DOHH2 (cell line): ENCODE measurements at regions not wholly inside any gene's neighbourhood (a gene's known extent, or its start where the extent isn't known, plus 50 kb on each side); places are given as distances from the start of the nearest gene placed in this dataset.

ENCODE experiments used
- H3F3A ChIP-seq: fragments of 200-600 bp; sonication (generic), shearing (Covaris generic); 2 replicates; pipeline ENCODE4 v1.6.0; 2016; ENCODE audit warnings: antibody characterized with exemption, mild to moderate bottlenecking; ENCODE audit not compliant: control insufficient read depth, insufficient read depth
- H3K27ac ChIP-seq: fragments of 200-600 bp; sonication (generic); 2 replicates; pipeline ENCODE4 v1.5.1; 2014; ENCODE audit warnings: low read depth, mild to moderate bottlenecking, low read length, moderate library complexity
- H3K27me3 ChIP-seq: fragments of 200-600 bp; sonication (generic); 2 replicates; pipeline ENCODE4 v1.6.1; 2014; ENCODE audit warnings: mild to moderate bottlenecking, low read length, mixed read lengths; ENCODE audit not compliant: control insufficient read depth
- H3K36me3 ChIP-seq: fragments of 200-600 bp; sonication (generic); 2 replicates; pipeline ENCODE4 v1.6.1; 2014; ENCODE audit warnings: mild to moderate bottlenecking, low read length, moderate library complexity, mixed read lengths; ENCODE audit not compliant: control insufficient read depth
- H3K4me1 ChIP-seq: fragments of 200-600 bp; sonication (generic); 2 replicates; pipeline ENCODE4 v1.6.1; 2014; ENCODE audit warnings: mild to moderate bottlenecking, low read length, mixed read lengths; ENCODE audit not compliant: control insufficient read depth
- H3K4me2 ChIP-seq: fragments of 200-600 bp; sonication (generic); 2 replicates; pipeline ENCODE4 v1.6.0; 2014; ENCODE audit warnings: mild to moderate bottlenecking, low read length, moderate library complexity
- H3K4me3 ChIP-seq: fragments of 200-600 bp; sonication (generic); 2 replicates; pipeline ENCODE4 v1.5.1; 2014; ENCODE audit warnings: mild to moderate bottlenecking, low read length, mixed read lengths
- H3K79me2 ChIP-seq: fragments of 200-600 bp; sonication (generic); 2 replicates; pipeline ENCODE4 v1.6.1; 2014; ENCODE audit warnings: mild to moderate bottlenecking, low read length, mixed read lengths; ENCODE audit not compliant: control insufficient read depth
- H3K9me2 ChIP-seq: fragments of 200-600 bp; sonication (generic); replicated peaks from 2 replicates; pipeline ENCODE4 v1.6.1; 2014; ENCODE audit warnings: mild to moderate bottlenecking, low read length, mixed read lengths; ENCODE audit not compliant: control insufficient read depth
- H3K9me3 ChIP-seq: fragments of 200-600 bp; sonication (generic); 2 replicates; pipeline ENCODE4 v1.6.1; 2014; ENCODE audit warnings: antibody characterized with exemption, low read length, mixed read lengths; ENCODE audit not compliant: control insufficient read depth, insufficient read depth
- H4K20me1 ChIP-seq: fragments of 200-600 bp; sonication (generic); 2 replicates; pipeline ENCODE4 v1.6.0; 2014; ENCODE audit warnings: low read depth, mild to moderate bottlenecking, antibody characterized with exemption, low read length, moderate library complexity; ENCODE audit not compliant: control insufficient read depth, insufficient read depth
- CTCF ChIP-seq: fragments of 200-600 bp; sonication (generic); IDR thresholded peaks from one replicate; pipeline ENCODE4 v1.5.1; 2014; ENCODE audit warnings: antibody characterized with exemption, mild to moderate bottlenecking, low read depth, low read length; ENCODE audit not compliant: poor library complexity, severe bottlenecking
- EZH2phosphoT487 ChIP-seq: fragments of 200-600 bp; sonication (generic); IDR thresholded peaks from 2 replicates; pipeline ENCODE4 v1.6.1; 2017; ENCODE audit warnings: borderline replicate concordance, mild to moderate bottlenecking, antibody characterized with exemption, low read length, moderate library complexity, mixed read lengths

DNA sequence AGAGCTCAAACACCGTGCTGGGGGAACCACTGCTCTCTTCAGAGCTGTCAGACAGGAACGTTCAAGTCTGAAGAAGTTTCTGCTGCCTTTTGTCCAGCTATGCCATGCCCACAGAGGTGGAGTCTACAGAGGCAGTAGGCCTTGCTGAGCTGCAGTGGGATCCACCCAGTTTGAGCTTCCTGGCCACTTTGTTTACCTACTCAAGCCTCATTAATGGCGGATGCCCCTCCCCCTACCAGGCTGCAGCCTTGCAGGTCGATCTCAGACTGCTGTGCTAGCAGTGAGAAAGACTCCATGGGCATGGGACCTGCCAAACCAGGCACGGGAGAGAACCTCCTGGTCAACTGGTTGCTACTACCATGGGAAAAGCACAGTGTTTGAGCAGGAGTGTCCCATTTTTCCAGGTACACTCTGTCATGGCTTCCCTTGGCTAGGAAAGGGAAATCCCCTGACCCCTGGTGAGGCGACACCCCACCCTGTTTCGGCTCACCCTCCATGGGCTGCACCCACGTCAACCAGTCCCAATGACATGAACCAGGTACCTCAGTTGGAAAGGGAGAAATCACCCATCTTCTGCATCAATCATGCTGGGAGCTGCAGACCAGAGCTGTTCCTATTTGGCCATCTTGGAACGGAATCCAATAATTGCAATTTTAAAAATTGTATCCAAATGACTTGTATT lies 246.9 kb upstream of the ADAMTS16 start:
- Histone ChIP-seq H3K4me3 (no peak overlapping the region), H3K9me3 (no peaks in the 10 kb centered on the region), H3K36me3 (no peaks in the 10 kb centered on the region), H4K20me1 (no peaks in the 10 kb centered on the region), H3F3A (no peaks in the 10 kb centered on the region), H3K79me2 (no peaks in the 10 kb centered on the region), H3K4me2 (no peak overlapping the region), H3K27ac (no peak overlapping the region), H3K9me2 (no peaks in the 10 kb centered on the region), H3K27me3 (no peaks in the 10 kb centered on the region), H3K4me1 (no peaks in the 10 kb centered on the region)
- no peak for TF ChIP-seq CTCF
- TF ChIP-seq EZH2phosphoT487 = no peak

GRCh38 chr5:4896328-4896727 lies 243.8 kb upstream of the ADAMTS16 start:
- Histone ChIP-seq H3K4me1 (no peaks in the 10 kb centered on the region), H3K27me3 (no peaks in the 10 kb centered on the region), H3K4me3 (no peak overlapping the region), H3K79me2 (no peaks in the 10 kb centered on the region), H3K4me2 (no peak overlapping the region), H4K20me1 (no peaks in the 10 kb centered on the region), H3F3A (no peaks in the 10 kb centered on the region), H3K9me3 (no peaks in the 10 kb centered on the region), H3K36me3 (no peaks in the 10 kb centered on the region), H3K27ac (no peak overlapping the region), H3K9me2 (no peaks in the 10 kb centered on the region)
- TF ChIP-seq CTCF (no peak), EZH2phosphoT487 (no peak)

DNA sequence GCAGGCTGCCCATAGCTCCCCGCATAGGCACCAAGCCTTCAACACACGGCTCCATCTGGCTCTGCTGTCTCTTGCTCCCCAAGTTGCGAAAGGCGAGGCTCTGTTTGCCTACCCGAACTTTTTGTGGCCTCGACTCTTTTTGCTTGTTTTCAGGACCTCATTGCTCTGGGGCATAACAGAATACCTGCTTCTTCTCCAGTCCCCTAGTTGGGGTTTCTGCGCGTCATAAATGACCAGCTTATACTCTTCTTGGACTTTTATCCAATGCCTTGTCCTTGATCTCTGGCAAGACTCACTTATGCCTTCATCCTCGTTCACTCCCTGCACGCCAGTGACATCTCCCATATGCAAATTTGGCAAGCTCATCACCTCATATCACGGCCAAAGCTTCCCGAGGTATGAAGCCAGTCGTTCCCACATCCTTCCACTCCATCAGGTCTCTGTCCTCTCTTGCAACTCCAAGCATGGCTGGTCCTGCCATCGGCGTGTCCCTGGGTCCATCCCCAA lies 238.8 kb upstream of the ADAMTS16 start:
- TF ChIP-seq CTCF = no peak
- no peak for TF ChIP-seq EZH2phosphoT487
- H3K4me3 ChIP-seq = no peak overlapping the region
- H3K9me3 ChIP-seq = no peaks in the 10 kb centered on the region
- H3K36me3 ChIP-seq = no peaks in the 10 kb centered on the region
- H3K27me3 ChIP-seq = no peaks in the 10 kb centered on the region
- H3K4me1 ChIP-seq = no peaks in the 10 kb centered on the region
- H3K27ac ChIP-seq = no peak overlapping the region
- no peak overlapping the region for H3K4me2 ChIP-seq
- no peaks in the 10 kb centered on the region for H3K9me2 ChIP-seq
- no peaks in the 10 kb centered on the region for H4K20me1 ChIP-seq
- H3K79me2 ChIP-seq = no peaks in the 10 kb centered on the region
- no peaks in the 10 kb centered on the region for H3F3A ChIP-seq
